Activated effector memory CD4-positive, alpha-beta T cell treated with anti-CD3 and anti-CD28 coated beads, Interleukin-2, amount 50 U/mL, for 16 hours (primary cell): ENCODE measurements at regions not wholly inside any gene's neighbourhood (a gene's known extent, or its start where the extent isn't known, plus 50 kb on each side); places are given as distances from the start of the nearest gene placed in this dataset.
"Not testable (repeated sequence)": the region's sequence is repeated elsewhere in the genome, so short reads cannot be mapped to it uniquely, and the experiment has no call there.

Experiments
- DNase-seq: peaks from one replicate; pipeline ENCODE4 v3.0.0-alpha.2; 2020

DNA sequence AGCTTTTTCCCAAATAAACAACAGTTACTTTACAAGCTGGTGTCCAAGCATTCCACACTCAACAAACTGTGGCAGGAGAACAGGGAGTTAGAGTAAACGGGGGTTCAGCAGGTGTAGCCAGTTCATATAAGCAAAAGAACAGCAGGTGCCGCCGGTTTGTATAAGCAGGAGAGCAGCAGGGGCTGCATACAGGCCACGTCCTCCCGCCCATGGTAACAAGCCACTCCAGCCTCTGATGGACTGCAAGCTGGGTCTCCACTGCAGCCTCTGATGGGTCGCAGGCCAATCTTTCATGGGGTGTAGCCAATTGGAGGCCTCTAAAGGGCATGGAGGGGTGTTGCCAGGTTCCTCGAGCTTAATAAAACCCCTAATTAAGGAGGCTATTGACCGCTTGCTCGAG is 189.3 kb downstream of the ANKRD30B start:
- no peak for DNase-seq

DNA sequence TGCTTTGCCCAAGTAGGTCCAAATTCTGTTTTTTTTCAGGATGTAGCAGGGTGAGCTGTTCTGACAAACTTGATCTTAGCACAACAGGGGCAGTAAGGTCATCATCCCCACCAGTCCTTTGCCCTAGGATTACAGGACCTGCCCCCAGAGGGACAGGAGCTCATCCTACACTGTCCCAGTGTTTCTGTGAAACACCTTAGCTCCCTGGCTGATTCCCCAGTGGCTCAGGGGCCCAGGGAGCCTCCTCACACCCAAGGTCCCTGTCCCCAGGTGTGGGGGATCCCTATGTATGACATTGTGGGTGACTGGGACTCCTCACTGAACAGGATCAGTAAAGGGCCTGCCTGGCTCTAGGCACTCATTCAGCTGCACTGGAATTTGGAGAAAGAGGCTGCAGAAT is 191.2 kb downstream of the ANKRD30B start:
- no peak for DNase-seq

DNA sequence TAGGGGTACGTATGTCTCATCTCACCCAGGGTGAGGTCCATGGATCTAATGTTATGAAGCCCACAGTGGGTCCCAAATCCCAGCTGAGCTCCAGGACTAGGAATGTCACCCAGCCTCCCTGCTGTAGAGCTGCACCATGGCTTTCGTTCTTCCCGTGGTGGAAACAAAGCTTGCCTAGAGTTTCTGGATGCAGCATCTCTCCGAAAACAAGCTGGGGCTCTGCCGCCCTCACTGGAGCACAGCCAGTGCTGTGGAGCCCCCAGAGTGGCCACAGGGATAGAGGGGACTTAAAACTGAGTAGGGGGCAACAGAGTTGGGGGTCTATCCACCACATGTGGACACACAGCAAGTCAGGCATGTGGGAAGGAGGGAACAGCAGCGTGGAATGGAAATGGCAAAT is 192.1 kb downstream of the ANKRD30B start:
- DNase-seq, result not testable (repeated sequence)

DNA sequence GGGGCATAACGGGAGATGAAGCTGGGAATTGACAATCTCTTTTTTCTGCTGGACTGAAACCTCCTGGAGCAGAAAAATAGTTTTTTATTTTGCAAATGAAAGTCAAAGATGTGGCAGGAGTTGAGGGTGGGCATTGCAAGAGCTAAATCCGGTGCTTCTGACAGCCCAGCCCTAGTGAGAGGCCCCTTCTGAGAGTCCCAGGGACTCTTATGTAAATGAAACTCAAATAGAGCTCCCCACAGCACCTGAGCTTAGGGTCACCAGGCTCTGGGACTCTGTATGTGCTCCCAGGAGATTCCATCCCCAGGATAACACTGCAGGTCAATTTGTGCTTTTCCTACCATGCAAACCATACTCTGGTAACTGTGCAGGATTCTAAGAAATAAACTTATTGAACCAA is 192.8 kb downstream of the ANKRD30B start:
- no peak for DNase-seq

DNA sequence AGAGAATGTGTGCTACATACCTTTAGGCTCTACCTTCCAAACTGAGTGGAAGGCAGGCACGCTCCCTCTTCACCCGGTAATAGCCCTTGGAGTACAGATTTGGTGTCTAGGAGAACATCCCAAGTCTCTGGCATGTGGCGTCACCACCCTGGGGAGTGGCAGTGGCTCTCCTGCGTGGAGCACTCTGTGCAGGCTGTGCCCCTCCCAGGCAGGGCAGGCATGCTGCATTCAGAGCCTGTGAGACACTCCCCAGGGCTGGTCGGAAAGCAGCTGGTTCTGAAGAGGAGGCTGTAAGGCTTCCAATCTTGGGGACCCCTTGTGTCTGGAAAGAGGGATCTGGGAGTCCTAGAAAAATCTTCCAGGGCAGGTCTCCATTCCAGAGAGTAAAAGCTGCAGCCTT is 193.3 kb downstream of the ANKRD30B start:
- DNase-seq, result no peak

DNA sequence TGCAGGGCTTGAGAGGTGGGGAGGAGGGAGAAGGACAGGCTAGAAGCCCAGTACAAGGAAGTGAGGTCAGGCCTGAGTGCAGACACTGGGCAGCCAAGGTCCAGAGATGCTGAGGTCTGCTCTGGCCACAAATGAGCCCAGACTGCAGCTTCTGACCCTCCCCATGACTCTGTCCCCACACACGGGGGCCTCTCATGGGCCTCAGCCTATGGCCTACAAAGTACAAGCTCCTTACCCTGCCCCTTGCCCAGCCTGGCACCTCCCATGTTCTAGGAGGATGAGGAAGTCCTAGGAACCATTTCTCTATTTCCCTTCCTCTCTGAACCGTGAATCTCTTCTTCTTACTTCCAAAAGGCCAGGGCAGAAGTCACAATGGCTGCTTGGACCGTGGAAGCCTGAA is 193.8 kb downstream of the ANKRD30B start:
- DNase-seq, result no peak

DNA sequence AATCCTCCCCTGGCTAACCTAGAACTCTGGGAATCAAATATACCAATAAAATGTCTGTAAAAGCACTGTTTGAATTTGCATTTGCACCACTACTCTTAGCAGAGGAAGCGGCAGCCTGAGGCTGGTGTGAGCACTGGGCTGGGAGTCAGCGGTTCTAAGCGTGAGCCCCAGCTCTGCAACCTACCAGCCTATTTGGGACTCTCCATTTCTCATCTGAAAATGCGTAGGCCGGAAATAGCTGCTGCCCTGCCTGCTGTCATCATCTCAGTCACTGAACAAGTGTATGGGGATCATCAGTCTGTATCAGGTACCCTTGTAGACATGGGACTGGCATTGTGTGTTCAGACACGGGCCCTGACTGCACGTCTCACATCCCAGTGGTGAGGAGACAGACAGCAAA is 194.3 kb downstream of the ANKRD30B start:
- DNase-seq, result no peak

DNA sequence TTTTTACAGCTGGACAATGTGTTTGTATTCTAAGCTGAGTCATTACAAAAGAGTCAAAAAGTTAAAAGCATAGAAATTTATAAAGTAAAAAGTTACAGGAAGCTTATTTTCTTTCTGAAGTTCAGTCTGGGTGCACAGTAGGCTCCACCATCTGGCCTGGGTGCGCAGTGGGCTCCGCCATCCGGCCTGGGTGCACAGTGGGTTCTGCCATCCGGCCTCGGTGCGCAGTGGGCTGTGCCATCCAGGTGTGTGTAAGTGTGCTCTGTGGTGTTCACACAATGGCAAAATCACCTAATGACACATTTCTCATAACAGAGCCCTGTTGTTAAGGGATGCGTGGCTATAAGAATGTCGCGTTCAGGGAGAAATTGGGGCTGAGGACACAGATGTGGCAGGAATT is 195.5 kb downstream of the ANKRD30B start:
- DNase-seq, result no peak

DNA sequence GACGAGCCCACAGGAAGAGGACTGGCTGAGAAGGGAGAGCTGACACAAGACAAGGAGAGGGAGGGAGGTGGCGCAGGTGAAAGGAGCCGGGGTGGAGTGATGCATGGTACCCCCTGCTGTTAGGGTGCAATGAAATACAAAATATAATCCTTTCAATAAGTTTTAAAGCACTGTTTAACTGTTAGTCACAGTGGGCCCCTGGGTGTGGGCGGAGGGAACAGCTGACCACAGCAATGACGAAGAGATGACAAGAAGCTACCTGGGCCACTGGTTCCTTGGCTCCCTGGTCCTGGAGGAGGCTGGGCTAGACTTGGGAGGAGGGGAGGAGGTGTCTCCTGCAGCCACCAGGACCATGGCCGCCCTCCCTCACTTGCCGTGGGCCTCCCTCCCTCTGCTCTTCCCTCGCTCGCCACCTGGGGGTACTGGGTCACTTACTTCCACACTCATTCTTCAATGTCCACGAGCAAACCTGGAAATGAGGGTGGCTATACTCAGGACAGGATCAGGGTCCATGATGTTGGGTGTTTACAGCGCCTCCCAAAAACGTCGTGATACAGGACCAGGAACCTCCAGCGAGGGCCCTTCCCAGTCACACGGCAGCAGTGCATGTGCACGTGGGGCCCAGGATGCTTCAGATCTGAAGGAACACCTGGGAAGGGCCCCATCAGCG is 196.1 kb downstream of the ANKRD30B start:
- no peak for DNase-seq

DNA sequence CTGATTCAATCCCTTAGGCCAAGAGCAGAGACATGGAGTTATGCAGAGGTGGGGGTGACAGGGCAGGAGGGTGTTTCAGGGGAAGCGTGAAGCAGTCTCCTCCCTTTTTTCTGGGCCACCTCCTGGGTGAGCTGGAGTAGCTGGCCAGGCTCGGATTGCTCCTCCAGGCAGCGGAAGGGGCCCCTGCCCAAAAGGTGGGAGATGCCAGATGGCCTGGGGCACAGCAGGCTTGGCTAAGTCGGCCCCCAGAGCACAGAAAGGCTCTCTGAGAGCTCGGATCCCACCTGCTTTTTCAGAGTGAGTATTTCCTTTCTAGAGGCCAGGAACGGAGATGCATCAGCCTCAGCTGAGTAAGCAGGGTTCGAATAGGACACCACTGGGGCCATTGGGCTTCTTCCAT is 196.9 kb downstream of the ANKRD30B start:
- DNase-seq, result no peak

DNA sequence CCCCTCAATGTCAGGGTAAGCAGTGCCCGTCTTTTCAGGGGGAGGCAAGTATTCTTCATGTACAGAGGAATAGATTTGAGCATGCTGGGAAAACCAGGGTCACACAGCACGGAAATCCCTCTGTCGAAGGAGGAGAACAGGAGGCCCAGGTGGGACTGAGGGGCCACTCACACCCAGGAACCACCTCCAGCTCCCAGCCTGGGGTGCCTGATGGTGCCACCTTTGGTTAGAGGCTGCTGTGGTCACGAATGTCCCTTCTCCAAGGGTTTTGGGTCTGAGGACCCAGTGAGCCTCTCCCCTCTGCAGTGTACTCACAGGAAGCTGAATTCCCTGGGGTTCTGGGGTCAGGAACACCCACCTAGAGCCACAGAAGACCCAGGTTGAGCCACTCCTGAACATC is 197.3 kb downstream of the ANKRD30B start:
- no peak for DNase-seq

DNA sequence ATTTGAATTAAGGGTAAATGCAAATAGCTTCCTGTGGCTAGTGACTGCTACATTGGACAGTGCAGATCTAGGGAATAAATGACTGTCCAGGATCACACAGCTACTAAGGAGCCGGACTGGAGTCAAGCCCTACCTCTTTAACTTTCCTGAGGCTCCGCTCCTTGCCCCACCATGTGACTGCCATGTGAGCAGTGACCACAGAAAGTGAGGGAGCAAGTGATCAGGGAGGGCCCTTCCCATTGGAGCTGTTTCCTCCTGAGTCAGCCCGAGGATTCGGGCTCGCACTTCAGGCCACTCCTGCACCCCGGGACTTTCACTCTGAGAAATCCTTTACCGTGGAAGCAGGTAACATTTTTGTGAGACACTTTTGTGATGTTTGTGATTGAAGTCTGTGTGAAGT is 198.0 kb downstream of the ANKRD30B start:
- peak; percentile 31 for DNase-seq

DNA sequence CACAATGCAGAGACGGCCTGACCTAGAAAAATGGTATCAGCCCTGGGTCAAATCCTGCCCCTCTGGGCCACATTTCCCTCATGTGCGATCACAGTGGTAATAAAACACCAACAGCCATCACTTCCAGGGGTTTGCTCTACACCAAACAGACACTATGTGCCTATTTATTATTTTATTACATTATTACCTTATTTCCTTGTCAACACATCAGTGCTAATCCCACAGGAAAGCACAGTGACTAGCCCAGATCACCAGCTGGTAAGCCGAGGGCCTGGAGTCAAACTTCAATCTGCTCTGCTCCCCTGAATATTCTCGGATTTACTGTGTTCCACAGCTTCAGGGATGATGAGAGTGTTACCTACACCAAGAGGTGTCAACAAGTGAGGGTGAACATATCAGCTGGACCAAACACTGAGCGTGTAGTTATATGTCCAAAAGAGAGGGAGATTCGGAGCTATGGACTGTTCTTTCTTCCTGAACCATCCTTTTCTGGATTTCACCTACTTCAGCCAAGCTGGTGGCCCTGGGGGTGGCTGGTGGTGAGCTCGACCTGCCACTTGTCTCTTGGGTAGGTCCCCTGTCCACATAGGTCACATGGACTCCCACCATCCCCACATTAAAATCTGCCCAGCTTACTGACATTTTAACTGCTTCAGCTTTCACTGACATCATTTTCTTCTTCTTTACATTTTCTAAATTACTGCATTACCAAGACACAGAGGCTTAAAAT is 198.9 kb downstream of the ANKRD30B start:
- DNase-seq, result peak; percentile 10

DNA sequence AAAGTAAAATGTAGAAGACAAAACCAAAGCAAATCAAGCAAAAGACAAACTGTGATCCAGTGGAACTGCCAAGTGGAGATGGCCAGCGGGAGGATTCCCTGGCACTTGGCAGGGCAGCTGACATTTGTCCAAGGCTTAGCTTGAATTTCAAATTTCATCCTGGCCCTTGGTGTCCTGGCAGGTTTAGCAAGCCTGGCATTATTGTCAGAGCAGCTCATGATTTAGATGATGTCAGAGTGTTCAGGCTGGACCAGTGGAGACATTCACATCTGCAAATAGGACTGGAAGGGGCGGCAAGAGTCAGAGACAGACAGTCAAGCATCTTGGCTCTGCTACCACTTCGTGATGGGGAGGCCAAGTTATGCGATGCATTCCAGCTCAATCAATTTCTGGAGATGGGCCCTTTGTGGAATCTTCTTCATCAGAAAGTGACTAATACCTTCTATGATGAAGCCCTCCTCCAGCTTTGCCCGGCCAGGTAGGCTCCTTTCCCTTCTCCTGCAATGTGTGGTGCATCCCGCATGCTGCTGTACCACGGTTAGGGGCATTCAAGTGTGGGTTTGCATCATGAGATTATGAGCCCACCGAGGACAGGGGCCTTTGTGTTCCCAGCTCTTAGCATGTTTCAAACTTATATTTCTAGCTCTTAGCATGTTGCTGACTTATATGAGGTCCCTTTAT is 199.7 kb downstream of the ANKRD30B start:
- peak; percentile 1 for DNase-seq

DNA sequence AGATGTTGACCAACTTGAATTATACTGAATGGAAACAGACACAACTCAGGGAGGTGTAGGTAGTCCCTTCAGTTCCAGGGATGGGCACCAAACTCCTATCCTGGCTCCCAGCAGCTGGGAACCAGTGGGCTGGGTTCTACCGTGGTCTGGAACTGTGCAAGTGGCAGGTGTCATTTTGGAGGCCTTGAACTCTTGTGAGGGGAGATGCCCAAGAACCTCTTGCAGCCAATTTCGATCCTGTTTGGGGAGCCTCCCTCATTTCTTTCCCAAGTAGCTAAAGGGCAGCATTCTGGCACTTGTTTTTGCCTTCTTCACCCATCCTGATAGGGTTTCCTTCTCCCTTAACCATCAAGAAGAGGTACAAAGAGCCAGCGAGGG is 200.2 kb downstream of the ANKRD30B start:
- no peak for DNase-seq

DNA sequence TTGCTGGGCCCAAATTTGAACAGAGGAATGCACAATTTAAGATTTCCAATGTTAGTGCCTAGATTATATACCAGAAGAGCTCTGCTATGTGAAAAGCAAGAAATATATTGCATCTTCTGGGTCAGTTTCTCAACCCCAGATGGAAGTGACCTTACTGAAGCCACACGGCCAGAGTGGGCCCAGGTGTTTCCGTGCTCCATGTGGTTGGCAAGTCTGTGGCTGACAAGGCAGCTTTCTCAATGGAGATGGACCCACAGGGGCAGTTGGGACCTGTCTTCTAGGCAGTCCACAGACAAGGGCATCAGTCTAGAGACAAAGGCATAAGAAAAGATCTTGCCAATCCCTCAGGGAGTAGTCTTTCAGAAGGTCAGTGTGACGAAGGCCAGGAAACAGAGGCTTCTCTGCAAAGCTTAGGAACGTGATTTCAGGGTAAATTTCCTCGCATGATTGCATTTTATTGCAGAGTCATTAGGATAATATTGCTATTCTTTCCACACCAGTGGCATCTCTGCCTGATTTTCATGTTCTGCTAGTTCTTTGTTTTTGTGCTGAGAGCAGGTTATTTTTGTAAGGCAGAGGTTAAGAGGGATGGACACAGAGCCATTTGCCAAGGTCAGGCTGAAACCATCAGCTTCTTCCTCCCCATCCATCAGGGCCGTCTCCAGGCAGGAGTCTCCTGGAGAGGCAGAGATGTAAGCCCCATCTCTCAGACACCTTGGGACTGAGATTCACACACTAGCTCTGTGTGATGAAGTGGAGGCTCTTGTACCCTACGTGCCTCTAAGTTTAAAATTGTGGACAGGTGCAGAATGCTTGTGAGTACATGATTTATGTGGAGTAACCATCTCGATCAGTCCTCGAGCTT is 202.1 kb downstream of the ANKRD30B start:
- no peak for DNase-seq

DNA sequence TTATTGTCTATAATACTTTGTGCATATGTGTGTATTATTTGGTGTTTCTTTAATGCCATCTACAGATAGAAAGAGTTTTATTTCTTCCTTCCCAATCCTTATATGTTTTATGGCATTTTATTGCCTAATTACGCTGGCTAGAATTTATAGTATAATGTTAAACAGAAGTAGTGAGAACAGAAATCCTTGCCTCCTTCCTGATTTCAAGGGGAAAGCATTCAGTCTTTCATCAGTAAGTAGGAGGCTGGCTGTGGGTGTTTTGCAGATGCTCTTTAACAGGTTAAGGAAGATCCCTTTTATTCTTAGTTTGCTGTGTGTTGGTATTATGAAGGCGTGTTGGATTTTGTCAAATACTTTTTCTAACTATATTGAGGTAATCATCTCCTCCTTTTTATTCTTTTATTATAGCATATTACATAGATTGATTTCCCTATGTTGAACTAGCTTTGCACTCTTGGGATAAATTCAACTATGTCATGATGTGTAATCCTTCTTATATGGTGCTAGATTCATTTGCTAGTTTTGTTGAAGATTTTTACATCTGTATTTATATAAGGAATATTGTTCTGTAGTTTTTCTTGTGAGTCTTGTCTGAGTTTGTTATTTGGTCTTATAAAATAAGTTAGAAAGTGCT is 204.6 kb downstream of the ANKRD30B start:
- not testable (repeated sequence) for DNase-seq

DNA sequence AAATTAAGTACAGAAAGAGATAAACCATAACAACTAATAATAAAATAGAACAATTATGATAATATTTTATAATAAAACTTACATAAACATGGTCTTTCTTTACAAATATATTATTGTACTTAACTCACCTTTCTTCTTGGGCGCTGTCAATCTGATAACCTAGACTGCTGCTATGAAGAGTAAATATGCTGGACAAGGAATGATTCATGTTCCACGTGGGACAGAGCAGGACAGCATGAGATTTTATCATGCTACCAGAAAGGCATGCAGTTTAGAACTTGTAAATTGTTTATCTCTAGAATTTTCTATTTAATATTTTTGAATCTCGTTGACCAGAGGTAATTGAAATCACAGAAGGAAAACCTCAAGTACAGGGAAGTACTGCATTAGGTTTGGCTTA is 210.7 kb downstream of the ANKRD30B start:
- no peak for DNase-seq

DNA sequence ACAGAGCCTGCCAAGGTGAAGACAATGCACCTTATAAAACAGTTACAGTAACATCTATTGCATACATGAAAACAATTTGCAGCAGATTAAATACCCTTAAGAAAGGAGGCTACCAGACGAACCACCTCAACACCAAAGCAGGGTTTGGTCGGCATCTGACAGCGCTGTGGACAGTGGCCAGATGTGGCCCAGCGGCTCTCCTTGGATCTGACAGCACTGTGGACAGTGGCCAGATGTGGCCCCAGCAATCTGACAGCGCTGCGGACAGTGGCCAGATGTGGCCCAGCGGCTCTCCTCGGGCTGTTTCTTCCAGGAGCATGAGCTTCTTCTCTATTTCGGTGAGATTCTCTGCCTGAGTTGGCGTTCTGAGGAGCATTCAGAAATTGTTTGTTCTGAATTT is 211.6 kb downstream of the ANKRD30B start:
- no peak for DNase-seq

DNA sequence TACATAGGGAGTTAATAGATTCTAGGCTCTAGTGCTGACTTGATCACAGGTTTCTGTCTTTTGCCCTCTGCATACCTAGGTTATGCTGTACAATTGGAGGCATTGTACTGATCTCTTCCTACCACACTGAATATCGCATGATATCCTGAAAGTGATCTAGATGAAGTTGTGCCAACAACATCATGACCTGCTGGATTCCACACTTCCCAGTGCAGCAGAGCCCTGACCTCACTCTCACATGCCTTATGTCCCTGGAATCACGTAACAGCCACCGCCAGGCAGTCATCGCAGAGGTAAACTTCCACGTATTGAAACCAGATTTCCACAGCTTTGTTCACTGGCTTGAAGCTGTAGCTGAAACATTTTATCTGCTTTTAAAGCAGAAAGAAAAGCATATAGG is 214.0 kb downstream of the ANKRD30B start:
- DNase-seq, result no peak

DNA sequence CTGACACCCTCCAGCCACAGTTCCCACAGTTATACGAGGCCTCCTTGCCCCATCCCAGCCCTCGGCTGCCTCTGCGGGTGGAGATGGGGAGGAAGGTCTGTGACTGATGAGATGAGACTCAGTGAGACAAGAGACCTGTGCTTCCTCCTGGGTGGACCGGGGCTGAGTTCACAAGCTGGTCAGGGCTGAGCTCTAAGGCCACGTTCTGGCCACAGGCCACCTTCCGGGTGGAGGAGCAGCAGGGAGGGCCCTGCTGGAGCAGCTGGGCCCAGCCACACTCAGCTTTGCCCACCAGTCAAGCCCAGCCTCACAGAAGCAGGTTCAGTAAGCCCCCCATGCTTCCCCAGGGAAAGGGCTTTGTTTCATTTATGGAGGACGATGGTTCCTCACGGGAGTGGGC is 214.7 kb downstream of the ANKRD30B start:
- DNase-seq, result no peak

DNA sequence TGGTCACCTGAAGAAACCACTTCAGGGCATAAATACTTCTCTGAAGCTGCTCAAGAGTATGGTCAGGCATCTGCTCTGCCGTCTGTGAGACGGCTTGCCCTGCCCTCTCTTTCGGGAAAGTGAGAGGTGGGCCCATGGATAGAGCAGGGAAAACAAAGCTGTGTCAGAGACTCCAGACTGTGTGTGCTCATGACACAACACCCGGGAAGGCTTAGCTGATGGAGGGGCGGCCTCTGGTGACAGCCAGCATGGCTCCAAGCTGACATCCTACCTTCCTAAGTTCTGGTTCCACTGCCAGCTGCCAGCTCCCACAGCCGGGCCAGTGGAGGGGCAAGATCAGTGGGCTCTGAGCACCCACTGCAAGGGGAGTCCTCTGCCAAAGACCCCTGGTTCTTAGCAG is 215.3 kb downstream of the ANKRD30B start:
- no peak for DNase-seq

DNA sequence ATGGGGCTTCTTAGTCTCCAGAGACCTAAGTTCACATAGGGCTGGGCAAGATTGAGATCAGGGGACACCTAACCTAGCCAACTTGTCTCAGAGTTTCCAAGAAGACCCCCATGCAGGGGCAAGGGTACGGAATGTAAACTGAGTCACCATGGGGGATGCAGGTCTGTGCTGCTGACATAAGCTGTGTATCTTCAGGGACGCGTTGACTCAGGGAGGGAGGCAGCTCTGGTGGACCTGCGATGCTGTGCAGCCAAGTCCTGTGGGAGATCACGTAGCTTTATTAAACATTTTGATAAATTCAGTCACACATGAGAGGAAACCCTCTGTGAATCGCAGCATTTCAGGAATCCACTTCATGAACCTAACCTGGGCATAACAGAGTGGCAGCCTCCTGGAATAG is 216.0 kb downstream of the ANKRD30B start:
- no peak for DNase-seq
